Neural cell (in vitro differentiated cells): ENCODE measurements at regions not wholly inside any gene's neighbourhood (a gene's known extent, or its start where the extent isn't known, plus 50 kb on each side); places are given as distances from the start of the nearest gene placed in this dataset.

Experiments used
- H2AFZ ChIP-seq: fragments of 200-600, 300-800 bp; sonication (generic), shearing (Covaris generic); 2 replicates; pipeline ENCODE4 v1.6.0; 2014; ENCODE audit warnings: low read depth, mild to moderate bottlenecking, antibody characterized with exemption, low read length, moderate library complexity
- H3F3A ChIP-seq: fragments of 200-600 bp; shearing (Covaris generic); 2 replicates; pipeline ENCODE4 v1.6.1; 2016; ENCODE audit warnings: mild to moderate bottlenecking, moderate library complexity, mixed read lengths, antibody characterized with exemption, low read length; ENCODE audit not compliant: insufficient read depth, poor library complexity, severe bottlenecking
- H3K27ac ChIP-seq: fragments of 200-600, 300-800 bp; sonication (generic), shearing (Covaris generic); 2 replicates; pipeline ENCODE4 v1.5.1; 2014; ENCODE audit warnings: mild to moderate bottlenecking, low read length, moderate library complexity
- H3K27me3 ChIP-seq: fragments of 300-800, 200-600 bp; sonication (generic), shearing (Covaris generic); 2 replicates; pipeline ENCODE4 v1.6.0; 2014; ENCODE audit warnings: mild to moderate bottlenecking, low read depth, low read length, moderate library complexity; ENCODE audit not compliant: insufficient read depth
- H3K36me3 ChIP-seq: fragments of 300-800, 200-600 bp; sonication (generic), shearing (Covaris generic); 2 replicates; pipeline ENCODE4 v1.5.1; 2014; ENCODE audit warnings: mild to moderate bottlenecking, antibody characterized with exemption, low read length, moderate library complexity; ENCODE audit not compliant: insufficient read depth
- H3K4me2 ChIP-seq: fragments of 300-800, 200-600 bp; sonication (generic), shearing (Covaris generic); 2 replicates; pipeline ENCODE4 v1.6.0; 2014; ENCODE audit warnings: mild to moderate bottlenecking, low read length
- H3K4me3 ChIP-seq: fragments of 300-800, 200-600 bp; sonication (generic), shearing (Covaris generic); 2 replicates; pipeline ENCODE4 v1.5.1; 2014; ENCODE audit warnings: mild to moderate bottlenecking, low read length, moderate library complexity
- H3K79me2 ChIP-seq: fragments of 200-600 bp; shearing (Covaris generic); replicated peaks from 2 replicates; pipeline ENCODE4 v1.6.0; 2014; ENCODE audit warnings: mild to moderate bottlenecking, low read length, moderate library complexity; ENCODE audit not compliant: insufficient read depth
- H3K9ac ChIP-seq: fragments of 300-800, 200-600 bp; sonication (generic), shearing (Covaris generic); 2 replicates; pipeline ENCODE4 v1.6.1; 2016; ENCODE audit warnings: mild to moderate bottlenecking, low read length, mixed read lengths
- H3K9me2 ChIP-seq: fragments of 200-600 bp; shearing (Covaris generic); 2 replicates; pipeline ENCODE4 v1.6.1; 2016; ENCODE audit warnings: mild to moderate bottlenecking, low read length, mixed read lengths; ENCODE audit not compliant: insufficient read depth
- H3K9me3 ChIP-seq: fragments of 200-600, 300-800 bp; sonication (generic), shearing (Covaris generic); 2 replicates; pipeline ENCODE4 v1.6.1; 2016; ENCODE audit warnings: mild to moderate bottlenecking, mixed run types, low read length, moderate library complexity, mixed read lengths
- H4K20me1 ChIP-seq: fragments of 200-600 bp; shearing (Covaris generic); 2 replicates; pipeline ENCODE4 v1.6.1; 2016; ENCODE audit warnings: mild to moderate bottlenecking, mixed run types; ENCODE audit not compliant: insufficient read depth
- EP300 ChIP-seq: fragments of 450-650 bp; conservative IDR thresholded peaks from 2 replicates; pipeline ENCODE4 v1.6.1; 2014; ENCODE audit warnings: antibody characterized with exemption, mild to moderate bottlenecking, moderate library complexity; ENCODE audit not compliant: poor library complexity, severe bottlenecking
- EZH2 ChIP-seq: fragments of 200-600, 300-800 bp; shearing (Covaris generic), sonication (generic); IDR thresholded peaks from 2 replicates; pipeline ENCODE4 v1.6.1; 2014; ENCODE audit warnings: antibody characterized with exemption, low read length, borderline replicate concordance, mild to moderate bottlenecking; ENCODE audit not compliant: insufficient read depth, poor library complexity, severe bottlenecking
- MXI1 ChIP-seq: fragments of 450-650 bp; conservative IDR thresholded peaks from 2 replicates; pipeline ENCODE4 v1.6.1; 2014; ENCODE audit warnings: antibody characterized with exemption, mild to moderate bottlenecking; ENCODE audit not compliant: poor library complexity, severe bottlenecking
- POLR2AphosphoS5 ChIP-seq: IDR thresholded peaks from 2 replicates; pipeline ENCODE4 v1.6.1; 2012
- RAD21 ChIP-seq: fragments of 450-650 bp; conservative IDR thresholded peaks from 2 replicates; pipeline ENCODE4 v1.6.1; 2014; ENCODE audit warnings: antibody characterized with exemption, mild to moderate bottlenecking, moderate library complexity
- SMC3 ChIP-seq: fragments of 450-650 bp; conservative IDR thresholded peaks from 2 replicates; pipeline ENCODE4 v1.6.1; 2014; ENCODE audit warnings: antibody characterized with exemption, mild to moderate bottlenecking, moderate library complexity; ENCODE audit not compliant: poor library complexity
- TAF1 ChIP-seq: IDR thresholded peaks from 2 replicates; pipeline ENCODE4 v1.6.1; 2012; ENCODE audit warnings: low read depth
- TF ChIP-seq, protein P1 (sequence below): IDR thresholded peaks from 2 replicates; pipeline ENCODE4 v1.6.1; 2012; ENCODE audit warnings: borderline replicate concordance
- TF ChIP-seq, protein P2 (sequence below): fragments of 450-650 bp; IDR thresholded peaks from 2 replicates; pipeline ENCODE4 v1.5.1; 2014; ENCODE audit warnings: antibody characterized with exemption, mild to moderate bottlenecking, moderate library complexity; ENCODE audit not compliant: poor library complexity, severe bottlenecking

DNA sequence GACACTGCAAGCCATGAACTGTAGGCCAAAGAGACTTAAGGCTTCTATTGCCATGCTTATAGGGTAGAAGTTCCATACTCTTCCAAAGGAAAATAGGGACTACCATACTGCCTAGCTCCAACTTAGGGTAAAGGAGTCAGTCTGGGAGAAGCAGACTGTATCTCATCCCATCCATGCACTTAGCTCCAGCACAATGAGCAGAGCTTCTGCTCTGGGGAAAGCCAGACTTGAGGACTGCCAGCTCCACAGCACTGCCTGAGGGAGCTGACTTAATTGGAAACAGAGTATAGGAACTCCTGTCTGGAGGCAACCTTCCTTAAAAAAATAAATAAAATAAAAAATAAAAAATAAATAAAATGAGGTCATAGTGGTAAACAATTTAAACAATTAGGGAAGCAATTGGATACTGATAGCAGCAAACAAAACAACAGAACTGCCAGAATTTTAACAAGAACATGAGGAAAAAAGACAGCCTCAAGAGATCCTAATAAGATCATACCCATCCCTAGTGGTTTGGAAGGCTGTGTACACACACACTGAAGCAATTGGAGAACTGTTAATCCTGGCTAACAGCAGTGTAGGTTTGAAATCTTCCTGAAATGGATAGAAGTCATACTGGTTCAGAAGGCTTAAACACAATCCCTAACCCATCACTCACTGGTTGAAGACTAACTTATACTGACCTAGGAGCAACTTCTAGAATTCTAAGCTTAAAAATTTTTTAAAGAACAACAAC lies 550.1 kb downstream of the TBC1D4 start:
- TF ChIP-seq, protein P1, sequence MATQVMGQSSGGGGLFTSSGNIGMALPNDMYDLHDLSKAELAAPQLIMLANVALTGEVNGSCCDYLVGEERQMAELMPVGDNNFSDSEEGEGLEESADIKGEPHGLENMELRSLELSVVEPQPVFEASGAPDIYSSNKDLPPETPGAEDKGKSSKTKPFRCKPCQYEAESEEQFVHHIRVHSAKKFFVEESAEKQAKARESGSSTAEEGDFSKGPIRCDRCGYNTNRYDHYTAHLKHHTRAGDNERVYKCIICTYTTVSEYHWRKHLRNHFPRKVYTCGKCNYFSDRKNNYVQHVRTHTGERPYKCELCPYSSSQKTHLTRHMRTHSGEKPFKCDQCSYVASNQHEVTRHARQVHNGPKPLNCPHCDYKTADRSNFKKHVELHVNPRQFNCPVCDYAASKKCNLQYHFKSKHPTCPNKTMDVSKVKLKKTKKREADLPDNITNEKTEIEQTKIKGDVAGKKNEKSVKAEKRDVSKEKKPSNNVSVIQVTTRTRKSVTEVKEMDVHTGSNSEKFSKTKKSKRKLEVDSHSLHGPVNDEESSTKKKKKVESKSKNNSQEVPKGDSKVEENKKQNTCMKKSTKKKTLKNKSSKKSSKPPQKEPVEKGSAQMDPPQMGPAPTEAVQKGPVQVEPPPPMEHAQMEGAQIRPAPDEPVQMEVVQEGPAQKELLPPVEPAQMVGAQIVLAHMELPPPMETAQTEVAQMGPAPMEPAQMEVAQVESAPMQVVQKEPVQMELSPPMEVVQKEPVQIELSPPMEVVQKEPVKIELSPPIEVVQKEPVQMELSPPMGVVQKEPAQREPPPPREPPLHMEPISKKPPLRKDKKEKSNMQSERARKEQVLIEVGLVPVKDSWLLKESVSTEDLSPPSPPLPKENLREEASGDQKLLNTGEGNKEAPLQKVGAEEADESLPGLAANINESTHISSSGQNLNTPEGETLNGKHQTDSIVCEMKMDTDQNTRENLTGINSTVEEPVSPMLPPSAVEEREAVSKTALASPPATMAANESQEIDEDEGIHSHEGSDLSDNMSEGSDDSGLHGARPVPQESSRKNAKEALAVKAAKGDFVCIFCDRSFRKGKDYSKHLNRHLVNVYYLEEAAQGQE, result no peak
- TF ChIP-seq RAD21, result no peak
- TF ChIP-seq EP300, result no peak
- TF ChIP-seq MXI1, result no peak
- TF ChIP-seq, protein P2, sequence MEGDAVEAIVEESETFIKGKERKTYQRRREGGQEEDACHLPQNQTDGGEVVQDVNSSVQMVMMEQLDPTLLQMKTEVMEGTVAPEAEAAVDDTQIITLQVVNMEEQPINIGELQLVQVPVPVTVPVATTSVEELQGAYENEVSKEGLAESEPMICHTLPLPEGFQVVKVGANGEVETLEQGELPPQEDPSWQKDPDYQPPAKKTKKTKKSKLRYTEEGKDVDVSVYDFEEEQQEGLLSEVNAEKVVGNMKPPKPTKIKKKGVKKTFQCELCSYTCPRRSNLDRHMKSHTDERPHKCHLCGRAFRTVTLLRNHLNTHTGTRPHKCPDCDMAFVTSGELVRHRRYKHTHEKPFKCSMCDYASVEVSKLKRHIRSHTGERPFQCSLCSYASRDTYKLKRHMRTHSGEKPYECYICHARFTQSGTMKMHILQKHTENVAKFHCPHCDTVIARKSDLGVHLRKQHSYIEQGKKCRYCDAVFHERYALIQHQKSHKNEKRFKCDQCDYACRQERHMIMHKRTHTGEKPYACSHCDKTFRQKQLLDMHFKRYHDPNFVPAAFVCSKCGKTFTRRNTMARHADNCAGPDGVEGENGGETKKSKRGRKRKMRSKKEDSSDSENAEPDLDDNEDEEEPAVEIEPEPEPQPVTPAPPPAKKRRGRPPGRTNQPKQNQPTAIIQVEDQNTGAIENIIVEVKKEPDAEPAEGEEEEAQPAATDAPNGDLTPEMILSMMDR, result no peak
- no peak for TF ChIP-seq SMC3
- no peak for TF ChIP-seq TAF1
- TF ChIP-seq EZH2, result no peak
- TF ChIP-seq POLR2AphosphoS5, result no peak
- Histone ChIP-seq H4K20me1 (no peaks in the 10 kb centered on the region), H3K27ac (no peak overlapping the region), H3K4me3 (no peak overlapping the region), H3F3A (no peaks in the 10 kb centered on the region), H3K9me2 (no peaks in the 10 kb centered on the region), H3K9me3 (no peaks in the 10 kb centered on the region), H2AFZ (no peak overlapping the region), H3K79me2 (no peaks in the 10 kb centered on the region), H3K4me2 (no peak overlapping the region), H3K27me3 (no peaks in the 10 kb centered on the region), H3K36me3 (no peaks in the 10 kb centered on the region), H3K9ac (no peak overlapping the region)

- TF ChIP-seq EP300 (no peak), SMC3 (no peak), TAF1 (no peak), RAD21 (no peak), MXI1 (no peak), POLR2AphosphoS5 (no peak), EZH2 (no peak)
- TF ChIP-seq, protein P1, result no peak
- TF ChIP-seq, protein P2, result no peak
- no peak overlapping the region for H3K4me3 ChIP-seq
- H3K9me2 ChIP-seq, result no peaks in the 10 kb centered on the region
- no peak overlapping the region for H3K4me2 ChIP-seq
- H4K20me1 ChIP-seq, result no peaks in the 10 kb centered on the region
- H3F3A ChIP-seq, result no peaks in the 10 kb centered on the region
- H2AFZ ChIP-seq, result no peak overlapping the region
- H3K36me3 ChIP-seq, result no peaks in the 10 kb centered on the region
- H3K9me3 ChIP-seq, result no peaks in the 10 kb centered on the region
- H3K9ac ChIP-seq, result no peak overlapping the region
- no peak overlapping the region for H3K27ac ChIP-seq
- H3K27me3 ChIP-seq, result no peaks in the 10 kb centered on the region
- no peaks in the 10 kb centered on the region for H3K79me2 ChIP-seq
Observed at GRCh38 chr13:74930402-74931165, 551.4 kb downstream of the TBC1D4 start.
